Nephron (organoid): ENCODE measurements at regions not wholly inside any gene's neighbourhood (a gene's known extent, or its start where the extent isn't known, plus 50 kb on each side); places are given as distances from the start of the nearest gene placed in this dataset.
"Not testable (repeated sequence)": the region's sequence is repeated elsewhere in the genome, so short reads cannot be mapped to it uniquely, and the experiment has no call there.

Source experiments
- H3K27ac Mint-ChIP-seq, 3 experiments: 2 replicates each; pipeline ENCODE4 v1.8.0; 2020; ENCODE audit warnings: mixed read lengths in 3 of 3, mild to moderate bottlenecking in 2 of 3, moderate library complexity in 1 of 3
- H3K27me3 Mint-ChIP-seq: 2 replicates; pipeline ENCODE4 v1.8.0; 2021; ENCODE audit warnings: low read depth, mild to moderate bottlenecking, moderate library complexity, mixed read lengths
- H3K36me3 Mint-ChIP-seq: 2 replicates; pipeline ENCODE4 v1.8.0; 2020; ENCODE audit warnings: low read depth, mixed read lengths
- H3K4me1 Mint-ChIP-seq: 2 replicates; pipeline ENCODE4 v1.8.0; 2020; ENCODE audit warnings: mixed read lengths
- H3K4me3 Mint-ChIP-seq, 3 experiments: 2 replicates each; pipeline ENCODE4 v1.8.0; 2020; ENCODE audit warnings: mild to moderate bottlenecking in 3 of 3, mixed read lengths in 3 of 3, moderate library complexity in 2 of 3
- H3K9me3 Mint-ChIP-seq: 2 replicates; pipeline ENCODE4 v1.8.0; 2020; ENCODE audit warnings: mixed read lengths
- TF ChIP-seq, protein P1 (sequence below), 3 experiments: fragments of 200-600 bp; sonication (generic); IDR thresholded peaks; one replicate each; pipeline ENCODE4 v1.5.0; 2021; ENCODE audit warnings: antibody characterized with exemption in 3 of 3; ENCODE audit not compliant: unreplicated experiment in 3 of 3

DNA sequence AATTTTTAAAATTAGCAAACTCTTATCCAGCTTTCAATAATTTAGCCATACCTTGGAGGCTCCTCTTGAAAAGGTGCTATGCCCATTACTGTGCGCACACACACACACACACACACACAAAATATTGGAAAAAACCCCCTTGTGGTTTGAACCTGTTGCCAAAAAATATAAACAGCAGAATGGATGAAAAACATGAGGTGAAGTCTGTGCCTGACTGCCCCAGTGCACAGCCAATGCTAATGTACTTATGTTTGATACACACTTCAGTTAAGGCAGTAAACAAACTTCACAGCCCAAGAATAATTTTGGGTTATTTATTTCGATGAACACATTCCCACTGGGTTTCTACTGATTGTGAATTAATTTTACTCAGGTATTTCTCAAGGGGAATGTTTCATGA is 113.2 kb upstream of the SEM1 start:
- Mint-ChIP-seq H3K36me3 (no peaks in the 10 kb centered on the region), H3K27ac (no peak overlapping the region), H3K27me3 (peaks cover 4% of the 10 kb centered on the region), H3K4me1 (no peaks in the 10 kb centered on the region), H3K4me3 (no peak overlapping the region), H3K9me3 (no peaks in the 10 kb centered on the region)
- TF ChIP-seq, protein P1, sequence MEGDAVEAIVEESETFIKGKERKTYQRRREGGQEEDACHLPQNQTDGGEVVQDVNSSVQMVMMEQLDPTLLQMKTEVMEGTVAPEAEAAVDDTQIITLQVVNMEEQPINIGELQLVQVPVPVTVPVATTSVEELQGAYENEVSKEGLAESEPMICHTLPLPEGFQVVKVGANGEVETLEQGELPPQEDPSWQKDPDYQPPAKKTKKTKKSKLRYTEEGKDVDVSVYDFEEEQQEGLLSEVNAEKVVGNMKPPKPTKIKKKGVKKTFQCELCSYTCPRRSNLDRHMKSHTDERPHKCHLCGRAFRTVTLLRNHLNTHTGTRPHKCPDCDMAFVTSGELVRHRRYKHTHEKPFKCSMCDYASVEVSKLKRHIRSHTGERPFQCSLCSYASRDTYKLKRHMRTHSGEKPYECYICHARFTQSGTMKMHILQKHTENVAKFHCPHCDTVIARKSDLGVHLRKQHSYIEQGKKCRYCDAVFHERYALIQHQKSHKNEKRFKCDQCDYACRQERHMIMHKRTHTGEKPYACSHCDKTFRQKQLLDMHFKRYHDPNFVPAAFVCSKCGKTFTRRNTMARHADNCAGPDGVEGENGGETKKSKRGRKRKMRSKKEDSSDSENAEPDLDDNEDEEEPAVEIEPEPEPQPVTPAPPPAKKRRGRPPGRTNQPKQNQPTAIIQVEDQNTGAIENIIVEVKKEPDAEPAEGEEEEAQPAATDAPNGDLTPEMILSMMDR (IDR thresholded peaks at IDR 0.05; ENCODE audit: unreplicated experiment in 3 of 3): no peak

DNA sequence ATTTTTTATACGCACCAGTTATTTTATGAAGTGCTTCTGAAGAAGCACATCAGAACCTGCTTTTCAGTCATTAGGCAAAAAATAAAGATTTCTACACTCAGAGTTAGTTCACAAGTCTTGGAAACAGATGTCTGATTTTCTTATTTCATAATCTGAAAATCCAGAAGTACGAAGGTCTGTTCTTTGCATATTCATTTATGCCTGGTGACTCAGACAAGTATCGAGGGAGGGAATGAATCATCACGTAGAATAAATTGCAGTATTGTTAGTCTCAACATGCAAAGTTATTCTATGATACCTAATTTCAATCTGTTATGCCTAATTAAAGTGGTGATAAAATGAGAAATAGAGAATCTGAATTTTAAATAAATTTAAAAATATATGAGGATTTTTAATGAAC is 113.6 kb upstream of the SEM1 start:
- Mint-ChIP-seq H3K27me3 (peaks cover 8% of the 10 kb centered on the region), H3K36me3 (no peaks in the 10 kb centered on the region), H3K4me3 (no peak overlapping the region), H3K4me1 (no peaks in the 10 kb centered on the region), H3K9me3 (no peaks in the 10 kb centered on the region), H3K27ac (no peak overlapping the region)
- TF ChIP-seq, protein P1 (IDR thresholded peaks at IDR 0.05; ENCODE audit: unreplicated experiment in 3 of 3): no peak

DNA sequence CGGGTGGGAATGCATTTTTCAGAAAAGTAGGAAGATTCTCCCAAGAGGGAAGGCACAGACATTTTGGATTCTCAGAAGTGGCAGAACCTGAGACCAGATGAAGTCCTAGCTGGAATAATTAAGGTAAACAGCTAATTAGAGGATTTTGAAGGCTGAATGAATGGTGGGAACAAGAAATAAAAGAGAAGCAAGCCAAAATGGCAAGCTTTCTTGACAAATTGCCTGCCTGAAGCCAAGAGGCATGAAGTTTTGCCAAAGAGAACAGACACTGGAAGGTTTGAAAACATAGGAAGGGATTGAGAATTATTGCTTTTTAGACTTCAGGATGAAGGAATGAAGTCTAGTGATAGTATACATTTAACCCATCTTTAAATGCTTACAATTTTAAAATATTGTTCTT is 115.0 kb upstream of the SEM1 start:
- TF ChIP-seq, protein P1 (IDR thresholded peaks at IDR 0.05; ENCODE audit: unreplicated experiment in 3 of 3): no peak
- Mint-ChIP-seq H3K4me3 (no peak overlapping the region), H3K9me3 (no peaks in the 10 kb centered on the region), H3K4me1 (no peaks in the 10 kb centered on the region), H3K36me3 (no peaks in the 10 kb centered on the region), H3K27ac (no peak overlapping the region), H3K27me3 (peaks cover 8% of the 10 kb centered on the region)

DNA sequence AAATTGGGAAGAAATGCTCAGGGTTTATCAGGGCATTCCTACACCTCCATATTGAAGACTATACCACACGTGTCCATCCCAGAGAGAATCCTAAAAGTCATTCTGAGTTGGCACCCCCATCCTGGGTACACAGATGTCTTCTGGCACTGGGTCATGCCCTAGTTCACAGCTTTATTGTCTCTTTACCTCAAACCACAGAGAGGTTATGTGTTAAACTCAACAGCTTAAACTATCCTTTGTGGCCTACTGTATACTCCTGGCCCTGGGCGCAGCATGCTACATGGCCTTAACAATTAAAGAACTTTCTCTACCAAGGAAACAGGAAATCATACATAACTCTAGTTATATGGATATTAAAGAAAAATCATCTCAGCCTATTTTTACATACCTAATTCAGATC is 115.6 kb upstream of the SEM1 start:
- H3K4me3 Mint-ChIP-seq: no peak overlapping the region
- H3K27me3 Mint-ChIP-seq: peaks cover 8% of the 10 kb centered on the region
- no peaks in the 10 kb centered on the region for H3K9me3 Mint-ChIP-seq
- H3K36me3 Mint-ChIP-seq: no peaks in the 10 kb centered on the region
- H3K27ac Mint-ChIP-seq: no peak overlapping the region
- TF ChIP-seq, protein P1 (IDR thresholded peaks at IDR 0.05; ENCODE audit: unreplicated experiment in 3 of 3): no peak
- H3K4me1 Mint-ChIP-seq: no peaks in the 10 kb centered on the region

DNA sequence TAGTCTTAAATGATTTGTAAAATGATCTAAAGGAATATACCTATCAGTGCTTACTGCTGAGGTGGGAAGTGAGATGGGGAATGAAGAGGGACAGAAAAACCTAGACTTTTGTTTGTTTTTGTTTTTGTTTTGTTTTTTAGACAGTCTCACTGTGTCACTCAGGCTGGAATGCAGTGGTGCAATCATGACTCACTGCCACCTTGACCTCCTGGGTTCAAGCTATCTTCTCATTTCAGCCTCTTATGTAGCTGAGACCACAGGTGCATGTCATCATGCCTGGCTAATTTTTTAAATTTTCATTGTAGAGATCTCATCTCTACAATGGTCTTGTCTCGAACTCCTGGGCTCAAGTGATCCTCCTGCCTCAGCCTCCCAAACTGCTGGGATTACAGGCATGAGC is 116.4 kb upstream of the SEM1 start:
- Mint-ChIP-seq H3K9me3 (no peaks in the 10 kb centered on the region), H3K4me3 (no peak overlapping the region), H3K36me3 (no peaks in the 10 kb centered on the region), H3K4me1 (no peaks in the 10 kb centered on the region), H3K27ac (no peak overlapping the region), H3K27me3 (peaks cover 8% of the 10 kb centered on the region)
- TF ChIP-seq, protein P1 (IDR thresholded peaks at IDR 0.05; ENCODE audit: unreplicated experiment in 3 of 3): no peak

DNA sequence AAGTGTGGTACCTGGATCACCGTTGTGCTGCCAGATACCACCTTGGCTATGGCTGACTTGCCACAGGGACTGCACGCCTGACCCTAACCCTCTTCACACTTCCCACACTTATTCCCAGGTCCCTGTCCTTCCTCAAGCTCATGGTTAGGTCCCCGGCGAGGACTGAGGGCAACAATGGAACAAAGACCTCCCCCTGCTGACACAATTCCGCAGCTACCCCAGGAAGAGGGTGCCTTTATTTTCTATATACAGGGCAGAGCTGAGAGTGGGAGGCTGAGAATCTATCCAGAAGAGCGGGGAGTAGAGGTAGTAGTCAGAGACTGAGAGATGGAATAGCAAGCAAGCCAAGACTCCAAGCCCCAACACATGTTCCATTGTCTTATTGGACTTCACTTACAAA is 118.1 kb upstream of the SEM1 start:
- no peak overlapping the region for H3K27ac Mint-ChIP-seq
- H3K4me1 Mint-ChIP-seq: peaks cover 10% of the 10 kb centered on the region
- H3K27me3 Mint-ChIP-seq: peaks cover 8% of the 10 kb centered on the region
- no peaks in the 10 kb centered on the region for H3K36me3 Mint-ChIP-seq
- TF ChIP-seq, protein P1 (IDR thresholded peaks at IDR 0.05; ENCODE audit: unreplicated experiment in 3 of 3): no peak
- H3K4me3 Mint-ChIP-seq: no peak overlapping the region
- no peaks in the 10 kb centered on the region for H3K9me3 Mint-ChIP-seq

GRCh38 chr7:96829121-96829520 is 119.5 kb upstream of the SEM1 start:
- H3K27ac Mint-ChIP-seq, H3K4me3 Mint-ChIP-seq, H3K27me3 Mint-ChIP-seq, H3K9me3 Mint-ChIP-seq, H3K36me3 Mint-ChIP-seq: not testable (repeated sequence)
- peaks cover 23% of the 10 kb centered on the region for H3K4me1 Mint-ChIP-seq
